Neuron (in vitro differentiated cells): ENCODE measurements at regions not wholly inside any gene's neighbourhood (a gene's known extent, or its start where the extent isn't known, plus 50 kb on each side); places are given as distances from the start of the nearest gene placed in this dataset.

Experiments used
- H2AFZ ChIP-seq: one replicate; pipeline ENCODE4 v1.6.1; 2013; ENCODE audit warnings: low read depth, mild to moderate bottlenecking, inconsistent platforms, low read length, moderate library complexity
- H3K27me3 ChIP-seq: one replicate; pipeline ENCODE4 v1.6.1; 2013; ENCODE audit warnings: low read length; ENCODE audit not compliant: insufficient read depth
- H3K36me3 ChIP-seq: one replicate; pipeline ENCODE4 v1.6.1; 2013; ENCODE audit warnings: low read length; ENCODE audit not compliant: insufficient read depth
- H3K4me1 ChIP-seq: one replicate; pipeline ENCODE4 v1.6.1; 2013; ENCODE audit warnings: low read length; ENCODE audit not compliant: insufficient read depth
- H3K4me3 ChIP-seq: 2 replicates; pipeline ENCODE4 v1.5.1; 2013; ENCODE audit warnings: mild to moderate bottlenecking, low read length, moderate library complexity
- H3K9me3 ChIP-seq: one replicate; pipeline ENCODE4 v1.6.1; 2013; ENCODE audit warnings: low read length

DNA sequence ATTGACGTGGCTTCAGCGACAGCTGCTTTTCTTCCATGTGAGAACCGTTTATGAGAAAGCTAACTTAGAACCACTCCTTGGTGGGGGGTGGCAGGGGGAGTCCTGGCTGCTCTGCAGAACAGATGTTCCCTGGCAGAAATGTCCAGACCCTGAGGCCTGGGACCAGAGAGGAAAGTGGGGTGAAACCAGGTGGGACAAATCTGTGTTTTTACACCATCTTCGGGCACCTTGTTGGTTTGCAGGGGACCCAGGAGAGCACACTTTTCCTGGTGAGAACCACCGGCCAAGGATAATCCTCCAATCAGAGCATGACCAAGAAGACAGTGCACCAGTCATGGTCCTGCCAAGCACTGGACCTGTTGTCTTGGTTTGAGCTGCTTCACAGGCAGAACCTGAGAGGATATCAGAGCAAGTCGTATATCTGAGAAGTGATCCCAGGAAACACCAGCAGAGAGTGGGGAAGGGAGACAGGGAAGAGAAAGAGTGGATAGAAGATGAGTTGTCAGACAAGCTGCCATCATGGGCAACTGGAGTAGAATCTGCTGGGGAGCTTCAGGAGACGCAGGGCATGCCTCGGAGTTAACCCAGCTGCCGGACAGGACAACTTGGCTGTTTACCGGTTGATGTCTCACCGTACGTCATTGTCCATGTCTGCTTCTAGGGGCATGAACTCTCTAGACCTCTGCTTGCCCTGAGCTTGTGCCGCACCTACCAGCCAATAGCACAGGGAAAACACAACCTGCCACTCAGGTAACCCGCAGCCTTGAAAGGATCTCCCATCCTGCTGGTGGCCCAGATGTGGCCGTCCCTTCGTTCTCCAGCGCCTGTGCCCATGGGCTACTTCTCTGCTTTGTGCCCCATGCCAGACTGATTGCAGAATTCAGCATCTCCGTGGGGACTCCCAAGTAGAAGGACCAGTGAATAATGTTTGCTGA lies 178.4 kb upstream of the MVB12B start:
- H2AFZ ChIP-seq: no peak overlapping the region

DNA sequence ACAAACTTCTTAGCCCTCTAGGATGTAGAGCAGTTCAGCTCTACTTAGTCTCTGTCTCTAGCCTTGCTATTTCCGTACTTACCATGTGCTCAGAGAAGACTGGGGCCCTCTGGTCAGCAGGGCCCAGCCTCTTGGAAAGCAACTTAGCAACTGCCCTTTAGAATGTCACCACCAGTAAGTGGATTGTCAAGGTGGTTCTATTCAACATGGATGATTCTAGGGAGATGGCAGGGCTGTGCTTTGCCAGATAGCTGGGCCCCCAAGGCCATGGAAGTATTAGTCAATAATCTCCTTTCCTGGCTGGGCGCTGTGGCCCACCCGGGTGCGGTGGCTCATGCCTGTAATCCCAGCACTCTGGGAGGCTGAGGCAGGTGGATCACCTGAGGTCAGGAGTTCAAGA lies 177.6 kb upstream of the MVB12B start:
- Histone ChIP-seq H3K9me3 (no peaks in the 10 kb centered on the region), H3K4me3 (no peak overlapping the region), H3K27me3 (no peaks in the 10 kb centered on the region), H2AFZ (no peak overlapping the region), H3K36me3 (no peaks in the 10 kb centered on the region), H3K4me1 (peaks cover 9% of the 10 kb centered on the region)

More for the DNA sequence above, 178.4 kb upstream of the MVB12B start:
- no peaks in the 10 kb centered on the region for H3K36me3 ChIP-seq
- no peak overlapping the region for H3K4me3 ChIP-seq
- peaks cover 9% of the 10 kb centered on the region for H3K4me1 ChIP-seq
- no peaks in the 10 kb centered on the region for H3K27me3 ChIP-seq
- no peaks in the 10 kb centered on the region for H3K9me3 ChIP-seq

GRCh38 chr9:126149661-126150060 lies 177.0 kb upstream of the MVB12B start:
- no peaks in the 10 kb centered on the region for H3K27me3 ChIP-seq
- H3K36me3 ChIP-seq: no peaks in the 10 kb centered on the region

DNA sequence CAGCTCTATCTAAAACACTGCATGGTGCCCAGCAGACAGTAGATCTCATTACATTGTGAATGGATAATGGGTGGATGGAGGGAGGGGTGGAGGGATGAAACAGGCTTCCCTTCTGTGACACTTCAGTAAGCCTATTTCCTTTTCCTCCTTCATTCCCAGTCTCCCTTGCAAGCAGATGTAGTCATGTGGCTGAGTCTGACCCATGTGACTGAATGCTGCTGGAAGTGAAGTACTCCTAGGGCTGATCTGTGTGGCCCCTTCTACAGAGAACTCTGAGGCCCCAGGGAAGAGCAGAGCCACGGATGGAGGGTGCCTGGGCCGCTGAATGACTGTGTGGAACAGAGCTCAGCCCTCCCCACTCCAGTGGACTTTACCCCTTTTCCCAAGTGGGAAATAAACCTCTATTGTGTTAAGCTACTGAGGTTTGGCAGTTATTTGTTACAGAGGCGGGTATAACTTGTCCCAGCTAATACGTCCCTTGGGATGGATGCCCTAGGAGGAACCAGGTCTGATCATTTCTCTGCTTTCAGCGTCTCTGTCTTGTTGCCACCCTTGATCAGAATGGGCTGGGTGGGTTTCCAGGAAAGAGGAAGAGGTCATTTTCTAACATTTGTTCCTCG lies 176.1 kb upstream of the MVB12B start:
- Histone ChIP-seq H3K4me3 (no peak overlapping the region), H3K9me3 (no peaks in the 10 kb centered on the region), H3K4me1 (peaks cover 9% of the 10 kb centered on the region), H2AFZ (no peak overlapping the region), H3K36me3 (no peaks in the 10 kb centered on the region), H3K27me3 (no peaks in the 10 kb centered on the region)

More at GRCh38 chr9:126149661-126150060, 177.0 kb upstream of the MVB12B start:
- Histone ChIP-seq H3K4me1 (peaks cover 9% of the 10 kb centered on the region), H3K4me3 (no peak overlapping the region), H3K9me3 (no peaks in the 10 kb centered on the region), H2AFZ (no peak overlapping the region)

- no peak overlapping the region for H2AFZ ChIP-seq
- H3K4me1 ChIP-seq: peaks cover 9% of the 10 kb centered on the region
- no peaks in the 10 kb centered on the region for H3K27me3 ChIP-seq
- no peaks in the 10 kb centered on the region for H3K9me3 ChIP-seq
- H3K4me3 ChIP-seq: no peak overlapping the region
- H3K36me3 ChIP-seq: no peaks in the 10 kb centered on the region
These were observed 175.5 kb upstream of the MVB12B start for GRCh38 chr9:126151031-126151685.

- H3K36me3 ChIP-seq: no peaks in the 10 kb centered on the region
- H3K4me3 ChIP-seq: no peak overlapping the region
- H3K9me3 ChIP-seq: no peaks in the 10 kb centered on the region
- H3K4me1 ChIP-seq: peaks cover 9% of the 10 kb centered on the region
- no peaks in the 10 kb centered on the region for H3K27me3 ChIP-seq
- no peak overlapping the region for H2AFZ ChIP-seq
These were observed 174.9 kb upstream of the MVB12B start for GRCh38 chr9:126151686-126152134.

DNA sequence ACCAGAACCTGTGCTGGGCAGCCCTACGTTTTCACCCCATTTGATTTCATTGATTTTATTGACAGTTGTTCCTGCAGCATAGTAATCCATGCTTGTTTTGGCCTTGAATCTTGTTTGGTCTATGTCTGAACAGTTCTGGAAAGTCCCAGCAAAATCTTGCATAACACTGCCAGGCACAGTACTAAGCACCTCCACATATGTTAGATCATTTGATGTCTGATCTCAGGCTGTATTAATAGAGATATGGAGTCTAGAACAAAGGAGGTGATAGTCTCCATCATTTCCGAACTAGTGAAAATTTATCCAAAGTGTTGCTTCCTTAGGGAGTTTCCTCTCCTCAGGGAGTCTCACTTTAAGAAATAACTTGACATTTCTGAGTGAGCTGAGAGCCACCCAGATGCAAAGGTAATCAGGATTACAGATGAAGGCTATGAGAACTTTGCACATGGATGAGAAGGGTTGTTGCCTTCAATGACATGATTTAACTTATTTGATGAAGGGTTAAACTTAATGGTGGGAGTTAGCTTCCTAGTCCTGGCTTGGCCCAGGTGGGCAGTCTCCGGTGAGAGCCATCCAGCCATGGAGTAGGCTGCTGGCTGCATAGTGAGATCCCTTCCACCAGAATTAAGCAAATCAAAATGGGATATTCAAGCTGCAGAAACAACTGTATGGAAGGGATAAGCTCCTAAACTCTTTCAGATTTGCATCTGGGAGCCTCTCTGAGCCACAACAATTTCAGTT lies 173.8 kb upstream of the MVB12B start:
- no peak overlapping the region for H2AFZ ChIP-seq
- H3K4me1 ChIP-seq: peaks cover 9% of the 10 kb centered on the region
- no peaks in the 10 kb centered on the region for H3K9me3 ChIP-seq
- H3K4me3 ChIP-seq: no peak overlapping the region
- no peaks in the 10 kb centered on the region for H3K36me3 ChIP-seq
- no peaks in the 10 kb centered on the region for H3K27me3 ChIP-seq

DNA sequence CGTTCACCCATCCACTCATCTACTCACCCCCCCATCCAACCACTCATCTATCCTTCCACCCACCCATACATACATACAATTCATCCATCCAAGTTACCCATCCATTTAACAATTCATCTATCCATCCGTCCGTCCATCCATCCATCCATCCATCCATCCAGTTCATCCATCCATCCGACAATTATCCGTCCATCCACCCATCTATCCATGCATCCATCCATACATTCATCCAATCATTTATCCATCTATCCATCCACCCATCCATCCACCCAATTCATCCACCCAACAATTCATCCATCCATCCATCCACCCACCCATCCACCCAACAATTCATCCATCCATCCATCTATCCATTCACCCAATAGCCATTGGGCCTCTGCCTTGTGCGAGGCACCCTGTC lies 173.2 kb upstream of the MVB12B start:
- Histone ChIP-seq H3K4me3 (no peak overlapping the region), H2AFZ (no peak overlapping the region), H3K4me1 (peaks cover 9% of the 10 kb centered on the region), H3K9me3 (no peaks in the 10 kb centered on the region), H3K36me3 (no peaks in the 10 kb centered on the region), H3K27me3 (no peaks in the 10 kb centered on the region)

DNA sequence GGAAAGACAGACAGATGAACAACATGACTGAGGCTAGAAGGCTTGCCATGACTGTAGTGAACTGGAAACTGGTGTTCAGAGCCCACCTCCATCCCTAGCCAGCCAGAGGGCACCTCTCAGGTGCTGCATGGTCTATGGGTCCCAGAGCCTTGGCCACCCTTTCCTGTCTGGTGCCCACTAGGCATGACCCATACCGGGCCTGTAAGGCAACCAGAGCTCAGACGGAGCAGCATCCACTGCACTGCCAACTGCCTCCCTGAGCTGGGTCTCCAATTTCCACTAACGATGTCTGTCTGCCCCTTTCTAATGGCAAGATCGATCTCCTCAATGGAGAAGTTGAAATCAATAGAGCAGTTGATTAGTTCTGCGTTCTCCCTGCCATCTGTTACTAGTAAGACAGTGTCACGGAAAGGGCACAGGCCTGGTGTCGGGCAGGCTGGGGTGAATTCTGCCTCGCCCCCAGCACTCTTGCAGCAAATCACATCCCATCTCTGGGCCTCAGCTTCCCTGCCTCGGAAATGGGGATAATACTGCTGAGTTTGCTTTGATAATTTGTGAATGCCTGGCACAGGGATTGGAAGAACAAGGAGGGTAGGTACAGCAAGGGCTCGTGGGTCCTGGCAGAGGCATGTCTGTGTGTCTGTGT lies 172.3 kb upstream of the MVB12B start:
- H3K9me3 ChIP-seq: no peaks in the 10 kb centered on the region
- H3K4me3 ChIP-seq: no peak overlapping the region
- H3K27me3 ChIP-seq: no peaks in the 10 kb centered on the region
- H3K36me3 ChIP-seq: no peaks in the 10 kb centered on the region
- peaks cover 9% of the 10 kb centered on the region for H3K4me1 ChIP-seq
- no peak overlapping the region for H2AFZ ChIP-seq

- Histone ChIP-seq H3K4me3 (no peak overlapping the region), H3K9me3 (no peaks in the 10 kb centered on the region), H3K36me3 (no peaks in the 10 kb centered on the region), H2AFZ (no peak overlapping the region), H3K27me3 (no peaks in the 10 kb centered on the region), H3K4me1 (peaks cover 9% of the 10 kb centered on the region)
These were observed 171.8 kb upstream of the MVB12B start for GRCh38 chr9:126154869-126155268.

DNA sequence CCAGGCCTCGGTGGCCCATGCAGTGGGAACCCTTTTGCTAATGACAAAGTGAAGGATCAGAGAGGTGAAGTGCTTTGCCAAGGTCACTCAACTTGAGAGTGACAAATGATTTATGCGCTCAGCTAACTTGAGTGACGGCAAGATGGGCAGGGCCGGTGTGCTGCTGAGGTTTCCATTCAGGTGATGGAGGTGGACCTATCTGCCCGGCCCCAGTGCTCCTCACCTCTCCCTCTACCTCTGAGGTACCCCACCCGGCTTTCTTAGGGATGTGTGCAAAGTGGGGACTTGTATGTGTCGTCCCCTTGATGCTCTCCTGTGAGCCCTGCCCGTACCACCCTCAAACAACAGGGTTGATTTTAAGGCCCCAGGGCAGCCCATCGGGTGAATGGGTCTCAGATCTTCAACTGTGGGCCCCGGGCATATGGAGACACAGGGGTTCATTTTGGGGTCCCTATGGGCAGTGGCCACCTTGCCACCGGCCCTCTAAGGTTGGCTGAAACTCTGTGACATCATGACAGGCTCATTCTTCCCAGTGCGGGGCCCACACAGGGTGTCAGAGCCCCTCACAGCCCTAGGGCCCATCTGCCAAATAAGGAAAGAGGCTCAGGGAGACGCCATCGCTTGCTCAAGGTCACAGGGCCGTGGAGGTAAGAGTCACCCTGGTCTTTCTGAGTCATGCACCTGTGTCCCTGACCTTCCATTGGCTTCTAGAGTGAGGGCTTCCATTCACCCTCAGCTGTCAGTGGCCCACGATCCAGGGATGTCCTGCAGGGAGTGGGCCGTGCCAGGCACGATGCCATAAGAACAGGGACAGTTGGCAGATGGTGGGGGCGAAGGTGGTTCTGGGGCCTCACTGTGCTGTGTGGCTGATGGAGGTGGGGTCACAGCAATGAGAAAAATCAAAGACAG lies 170.6 kb upstream of the MVB12B start:
- Histone ChIP-seq H2AFZ (no peak overlapping the region), H3K36me3 (no peaks in the 10 kb centered on the region), H3K27me3 (no peaks in the 10 kb centered on the region), H3K4me3 (no peak overlapping the region), H3K4me1 (peaks cover 4% of the 10 kb centered on the region), H3K9me3 (no peaks in the 10 kb centered on the region)
